NCI-H1105 (cell line): ENCODE measurements at regions not wholly inside any gene's neighbourhood (a gene's known extent, or its start where the extent isn't known, plus 50 kb on each side); places are given as distances from the start of the nearest gene placed in this dataset.

ENCODE experiments used
- DNase-seq: peaks from one replicate; lab custom pipeline; 2025; lab: John Stamatoyannopoulos, UW

DNA sequence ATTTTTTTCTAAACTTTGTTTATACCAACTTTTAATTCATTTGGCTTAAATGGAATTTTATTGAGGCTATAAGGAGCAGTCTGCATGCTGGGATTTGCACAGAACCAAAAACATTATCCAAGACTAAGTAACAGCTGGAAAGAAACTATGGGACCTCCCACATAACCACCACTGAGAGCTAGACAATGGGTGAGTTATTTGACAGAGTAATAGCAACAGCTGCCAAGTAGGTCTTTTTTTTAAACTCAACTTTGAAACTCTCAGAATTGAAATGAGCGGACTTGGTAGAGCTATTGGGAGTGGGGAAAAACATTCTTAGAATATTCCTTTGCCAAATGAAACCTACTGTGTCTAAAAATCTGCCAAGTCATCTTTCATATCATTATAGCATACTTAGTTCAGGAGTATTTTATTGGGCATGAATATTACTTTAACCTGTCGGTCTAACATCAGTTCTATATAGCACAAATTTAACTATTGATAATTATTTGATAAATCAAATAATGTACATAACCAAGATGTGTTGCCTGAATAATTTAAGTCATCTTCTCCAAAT, 1428.0 kb downstream of the PCDH7 start:
- DNase-seq, result no peak

DNA sequence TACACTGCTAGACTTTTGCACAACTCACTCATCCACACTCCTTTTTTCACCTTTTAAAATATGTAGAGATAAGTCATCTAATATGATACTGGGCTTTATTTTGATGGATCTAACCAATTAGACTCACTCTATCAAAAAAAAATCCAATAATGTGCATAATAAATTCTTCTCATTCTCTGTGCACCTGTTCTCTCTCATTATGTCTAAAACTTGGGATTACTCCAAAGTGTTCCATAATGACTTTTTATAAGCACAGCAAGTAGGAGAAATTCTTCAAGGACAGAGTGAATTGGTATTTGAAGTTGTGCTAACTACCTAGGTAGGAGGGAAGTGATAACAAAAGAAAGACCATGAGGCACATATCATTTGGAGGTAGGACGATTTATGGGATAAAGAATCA, 1438.8 kb downstream of the PCDH7 start:
- DNase-seq, result no peak

DNA sequence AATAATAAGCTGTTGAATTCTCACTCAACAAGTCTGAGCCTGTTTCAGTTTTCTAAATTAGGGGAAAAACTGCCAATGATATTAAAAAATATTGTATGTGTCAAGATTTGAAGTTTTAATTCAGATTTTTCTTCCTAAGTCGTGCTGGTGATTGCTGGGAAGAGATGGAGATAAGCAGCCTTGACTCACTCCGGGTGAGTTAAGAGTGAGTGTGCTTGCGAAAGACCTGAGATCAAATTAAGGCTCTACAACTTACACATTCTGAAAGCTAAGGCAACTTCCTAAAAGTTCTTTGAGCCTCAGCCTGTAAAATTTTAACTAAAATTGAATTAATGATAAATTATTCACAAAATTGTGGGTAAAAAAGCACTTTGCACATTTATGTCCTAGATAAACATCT, 1441.2 kb downstream of the PCDH7 start:
- DNase-seq, result no peak

DNA sequence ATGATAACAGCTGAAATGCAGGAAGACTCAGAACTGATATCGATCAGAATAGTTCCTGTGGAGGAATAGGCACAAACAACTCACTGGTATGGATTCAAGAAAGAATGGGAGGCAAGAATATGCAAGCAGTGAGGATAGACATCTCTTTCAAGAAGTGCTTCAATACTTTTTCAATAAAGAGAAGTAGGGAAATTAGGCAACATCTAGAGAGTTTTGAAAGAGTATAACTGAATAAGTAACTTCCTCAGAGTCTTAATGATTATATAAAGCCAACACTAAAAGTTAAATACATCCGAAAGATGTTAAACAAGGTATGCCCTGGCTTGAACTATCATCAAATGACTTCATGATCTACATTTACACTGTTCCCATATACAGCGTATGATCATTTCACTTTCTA, 1443.0 kb downstream of the PCDH7 start:
- no peak for DNase-seq

DNA sequence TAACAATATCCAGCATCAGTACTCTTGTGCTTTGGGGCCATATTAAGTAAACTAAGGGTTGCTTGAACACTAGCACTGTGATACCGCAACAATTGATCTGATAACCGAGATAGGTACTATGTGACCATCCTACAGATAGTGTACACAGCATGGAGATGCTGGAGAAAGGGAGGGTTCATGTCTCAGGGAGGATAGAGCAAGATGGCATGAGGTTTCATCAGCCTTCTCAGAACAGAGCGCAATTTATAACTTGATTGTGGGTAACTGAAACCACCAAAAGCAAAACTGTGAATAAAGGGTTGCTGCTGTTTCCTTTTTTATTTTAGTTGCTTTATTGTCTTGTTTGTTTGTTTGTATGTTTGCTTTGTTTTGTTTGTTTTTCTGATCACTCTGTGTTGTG, 1449.7 kb downstream of the PCDH7 start:
- no peak for DNase-seq

DNA sequence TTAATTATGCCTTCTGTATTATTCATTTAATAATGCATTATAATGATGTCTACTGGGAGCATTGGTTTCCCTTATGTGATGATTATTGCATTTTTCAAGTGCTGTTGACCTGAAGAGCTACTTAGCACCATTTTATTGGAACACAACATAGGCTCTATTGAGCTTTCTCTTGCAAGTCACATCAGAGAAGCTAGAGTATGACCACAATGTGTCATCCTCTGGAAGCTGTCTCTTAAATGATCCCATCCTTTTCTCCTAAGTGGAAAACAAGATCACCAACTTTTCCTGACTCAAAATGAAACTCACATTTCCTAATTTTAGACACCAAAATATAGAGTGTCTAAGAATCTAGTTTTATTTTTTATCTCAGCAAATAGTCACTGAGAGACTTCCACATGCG, 1451.9 kb downstream of the PCDH7 start:
- DNase-seq, result no peak

DNA sequence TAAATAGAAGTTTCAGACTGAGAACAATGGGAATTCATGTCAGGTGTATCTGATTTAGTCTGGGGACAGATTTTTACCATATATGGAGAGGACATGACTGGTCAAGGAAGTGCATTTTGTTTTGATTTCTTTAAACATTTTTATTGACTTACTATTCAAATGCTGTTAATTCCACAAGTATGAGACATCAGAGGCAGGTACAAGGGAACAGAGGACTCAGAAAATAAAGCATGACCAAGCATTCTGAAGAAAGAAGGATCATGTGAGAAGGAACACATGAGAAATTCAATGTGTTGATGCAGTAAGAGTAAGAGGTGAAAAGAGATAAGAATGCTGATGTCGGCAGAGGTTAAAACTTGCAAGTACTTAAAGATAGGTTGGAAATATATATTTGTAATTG, 1452.6 kb downstream of the PCDH7 start:
- no peak for DNase-seq

DNA sequence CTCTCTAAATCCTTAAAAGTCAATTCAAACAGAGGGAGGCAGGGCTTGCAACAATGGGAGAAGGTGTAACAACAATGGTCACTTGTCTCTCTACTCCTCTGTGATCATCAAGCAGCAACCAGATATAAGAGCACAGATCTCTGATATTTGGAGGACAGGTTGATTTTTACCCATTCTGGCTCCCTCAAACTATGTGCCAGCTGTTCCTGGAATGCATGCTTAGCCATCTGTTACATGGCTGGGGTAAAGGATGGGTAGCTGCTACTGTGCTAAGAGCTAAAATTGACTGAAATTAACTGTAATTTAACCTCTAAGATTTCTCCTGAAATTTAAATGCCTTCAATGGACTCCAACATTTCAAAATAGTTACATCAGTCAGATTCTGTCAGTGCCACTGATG, 1459.9 kb downstream of the PCDH7 start:
- no peak for DNase-seq

DNA sequence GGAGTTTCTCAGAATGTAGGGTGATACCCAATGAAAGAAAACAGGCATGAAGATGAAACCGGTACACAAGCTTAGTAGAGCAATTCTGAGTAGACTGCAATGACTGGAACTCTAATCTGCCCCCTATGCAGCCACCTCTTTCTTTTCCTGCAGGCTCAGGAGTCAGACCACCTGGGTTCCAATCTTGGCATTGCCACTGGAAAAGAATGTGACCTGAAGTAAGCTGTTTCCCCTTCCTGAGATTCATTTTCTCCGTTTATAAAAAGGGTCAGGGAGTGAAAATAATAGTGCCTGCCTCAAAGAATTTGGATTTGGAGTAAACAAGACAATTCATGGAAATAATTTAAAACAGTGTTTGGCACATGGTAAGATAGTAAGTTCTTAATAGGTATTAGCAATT, 1464.0 kb downstream of the PCDH7 start:
- DNase-seq, result no peak

DNA sequence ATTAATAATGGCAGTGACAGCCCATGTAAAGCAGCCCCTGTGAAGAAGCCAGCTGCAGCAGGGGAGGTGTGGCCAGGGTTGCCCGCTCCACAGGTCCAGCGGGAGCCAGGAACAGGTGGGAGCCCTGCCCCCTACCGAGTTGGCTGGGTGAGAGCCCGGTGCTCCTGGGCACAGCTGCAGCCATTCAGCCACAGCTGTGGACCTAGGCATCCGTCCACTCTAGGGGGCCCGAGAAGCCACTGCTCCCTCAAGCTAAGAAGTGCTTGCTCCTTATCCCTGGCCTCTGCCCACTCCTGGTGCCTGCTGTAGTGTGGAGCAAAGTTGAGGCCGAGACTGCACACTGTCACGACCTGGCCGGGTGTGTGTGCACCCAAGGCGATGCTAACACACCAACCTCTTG, 1469.0 kb downstream of the PCDH7 start:
- no peak for DNase-seq

DNA sequence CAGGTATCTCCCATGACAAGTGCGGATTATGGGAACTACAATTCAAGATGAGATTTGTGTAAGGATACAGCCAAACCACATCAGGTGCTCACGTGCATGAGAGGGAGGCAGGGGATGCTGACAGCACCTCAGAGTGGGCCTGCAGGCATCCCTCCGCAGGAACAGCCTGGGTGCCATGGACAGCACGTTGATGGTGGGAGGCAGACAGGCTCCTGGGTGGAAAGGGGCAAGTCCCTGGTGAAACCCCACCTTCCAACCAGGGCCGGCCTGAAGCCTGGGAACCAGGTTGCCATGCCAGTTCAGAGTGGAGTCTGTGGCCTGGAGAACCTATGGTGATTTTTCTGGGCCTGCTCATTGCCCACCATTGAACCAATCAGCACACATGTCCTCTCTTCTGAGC, 1469.6 kb downstream of the PCDH7 start:
- DNase-seq, result no peak

DNA sequence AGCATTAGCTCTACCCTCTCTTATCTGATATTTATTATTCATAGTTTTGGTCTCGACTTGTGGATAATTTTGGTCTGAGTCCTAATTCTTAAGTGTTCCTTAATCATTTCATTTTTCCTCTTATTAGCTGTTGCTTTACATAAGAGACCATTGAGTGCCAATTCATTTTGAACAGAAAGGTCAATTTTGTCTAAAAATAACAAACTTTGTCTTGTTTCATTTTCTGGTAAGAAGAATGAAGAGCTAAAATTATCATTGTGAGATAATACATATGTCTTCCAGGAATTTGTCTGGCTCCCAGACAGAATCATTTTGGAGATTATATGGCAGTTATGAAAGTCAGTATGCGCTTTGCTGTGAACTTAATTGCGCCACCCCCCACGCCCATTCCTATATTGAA, 1471.8 kb downstream of the PCDH7 start:
- DNase-seq, result no peak

DNA sequence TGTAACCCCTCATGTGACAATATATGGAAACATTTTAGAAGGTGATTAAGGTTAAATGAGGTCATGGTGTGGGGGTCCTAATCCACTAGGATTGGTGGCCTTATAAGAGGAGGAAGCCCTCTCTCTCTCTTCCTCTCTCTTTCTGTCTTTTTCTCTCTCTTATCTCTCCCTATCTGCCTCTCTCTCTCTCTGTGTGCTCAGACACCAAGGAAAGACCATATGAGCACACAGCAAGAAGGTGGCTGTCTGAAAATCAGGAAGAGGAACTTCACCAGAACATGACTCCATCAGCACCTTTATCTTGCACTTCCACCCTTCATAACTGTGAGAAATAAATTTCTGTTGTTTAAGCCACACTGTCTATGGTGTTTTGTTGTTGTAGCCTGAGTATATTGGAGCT, 1472.2 kb downstream of the PCDH7 start:
- no peak for DNase-seq

DNA sequence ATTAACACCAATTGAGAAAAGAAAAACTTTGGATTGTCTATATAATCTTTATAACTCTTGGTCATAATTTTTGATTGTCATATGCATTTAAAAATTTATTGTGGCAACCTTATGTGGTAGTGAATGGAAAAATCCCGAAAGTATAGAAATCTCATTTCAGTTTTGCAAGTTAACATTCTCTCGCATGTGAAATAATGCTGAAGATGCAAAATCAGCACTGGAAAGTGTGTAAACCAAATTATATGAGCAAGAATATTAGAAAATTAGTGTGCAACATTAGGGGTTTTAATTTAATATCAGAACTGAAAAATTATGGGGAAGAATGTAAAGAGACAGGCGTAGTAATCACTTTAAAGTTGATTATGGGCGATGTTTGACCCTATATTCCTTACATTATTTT, 1472.8 kb downstream of the PCDH7 start:
- DNase-seq, result no peak

DNA sequence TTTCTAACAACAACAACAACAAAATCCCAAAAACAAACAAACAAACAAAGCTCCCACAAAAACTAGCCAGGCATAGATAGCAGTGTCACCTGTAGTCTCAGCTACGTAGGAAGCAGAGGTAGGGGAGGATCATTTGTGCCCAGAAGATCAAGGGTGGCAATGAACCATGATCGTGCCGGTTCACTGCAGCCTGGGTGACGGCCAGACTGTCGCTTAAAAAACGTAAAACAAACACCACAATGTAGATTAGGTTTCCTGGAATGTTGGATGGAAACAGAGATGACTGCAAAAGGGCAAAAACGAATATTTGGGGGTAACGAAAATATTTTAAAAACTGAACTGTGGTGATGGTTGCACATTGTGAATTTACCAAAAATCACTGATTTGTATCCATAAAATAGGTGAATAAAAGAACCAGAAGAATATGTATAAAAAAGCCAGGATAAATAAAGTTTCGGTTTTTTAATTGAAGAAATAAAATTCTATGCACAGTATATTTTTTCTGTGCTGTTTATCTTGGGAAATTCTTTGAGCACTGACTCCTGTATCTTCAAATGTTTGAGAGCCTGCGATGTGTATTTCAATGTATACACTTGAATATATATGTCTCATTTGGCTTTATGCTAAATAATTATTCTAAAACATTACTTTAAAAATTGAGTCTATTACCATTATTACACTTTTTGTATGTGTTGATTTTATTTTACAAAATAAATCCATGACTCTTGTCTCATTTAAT, 1477.0 kb downstream of the PCDH7 start:
- DNase-seq, result no peak

DNA sequence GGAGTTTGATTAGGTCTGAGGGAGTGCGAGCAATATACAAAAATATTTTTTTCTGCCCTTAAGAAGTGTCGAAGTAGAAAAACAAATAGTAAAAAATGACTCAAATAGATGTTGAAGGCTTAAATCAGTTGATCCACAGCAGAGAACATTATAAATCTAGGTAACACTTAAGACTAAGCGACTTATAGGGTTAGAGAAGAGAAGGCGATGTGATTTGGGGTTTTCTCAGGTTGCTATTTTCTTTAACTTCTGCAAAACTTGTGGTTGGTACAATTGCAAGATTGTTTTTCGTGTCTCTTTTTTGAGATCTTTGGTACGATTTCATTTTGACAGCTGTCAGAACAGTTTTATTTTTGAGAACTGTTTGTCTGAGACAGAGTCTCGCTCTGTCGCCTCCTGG, 1479.5 kb downstream of the PCDH7 start:
- DNase-seq, result no peak

DNA sequence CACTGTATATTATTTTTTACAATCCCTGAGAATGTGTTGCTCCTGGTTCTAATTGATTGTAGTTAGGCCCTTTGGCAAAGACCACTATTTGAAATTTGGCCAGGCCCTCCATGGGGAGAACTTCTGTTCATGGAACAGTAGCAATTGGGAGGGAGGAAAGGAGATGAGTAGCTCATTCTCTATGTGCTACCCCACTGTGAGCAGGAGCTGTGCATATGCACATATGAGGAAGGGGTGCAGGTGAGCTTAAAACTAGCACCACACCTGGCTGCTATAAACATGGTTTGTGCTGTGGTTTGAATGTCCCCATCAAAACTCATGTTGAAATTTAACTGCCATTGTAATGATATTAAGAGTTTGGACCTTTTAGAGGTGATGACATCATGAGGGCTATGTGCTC, 1483.2 kb downstream of the PCDH7 start:
- DNase-seq, result no peak

DNA sequence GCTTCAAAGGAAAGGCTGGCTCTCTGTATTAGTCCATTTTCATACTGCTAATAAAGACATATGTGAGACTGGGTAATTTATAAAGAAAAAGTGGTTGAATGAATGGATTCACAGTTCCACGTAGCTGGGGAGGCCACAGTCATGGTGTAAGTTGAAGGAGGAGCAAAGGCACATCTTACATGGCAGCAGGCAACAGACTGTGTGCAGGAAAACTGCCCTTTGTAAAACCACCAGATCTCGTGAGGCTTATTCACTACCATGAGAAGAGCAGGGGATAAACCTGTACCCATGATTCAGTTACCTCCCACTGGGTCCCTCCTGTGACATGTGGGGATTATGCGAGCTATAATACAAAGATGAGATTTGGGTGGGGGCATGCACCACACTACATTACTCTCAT, 1486.6 kb downstream of the PCDH7 start:
- no peak for DNase-seq

DNA sequence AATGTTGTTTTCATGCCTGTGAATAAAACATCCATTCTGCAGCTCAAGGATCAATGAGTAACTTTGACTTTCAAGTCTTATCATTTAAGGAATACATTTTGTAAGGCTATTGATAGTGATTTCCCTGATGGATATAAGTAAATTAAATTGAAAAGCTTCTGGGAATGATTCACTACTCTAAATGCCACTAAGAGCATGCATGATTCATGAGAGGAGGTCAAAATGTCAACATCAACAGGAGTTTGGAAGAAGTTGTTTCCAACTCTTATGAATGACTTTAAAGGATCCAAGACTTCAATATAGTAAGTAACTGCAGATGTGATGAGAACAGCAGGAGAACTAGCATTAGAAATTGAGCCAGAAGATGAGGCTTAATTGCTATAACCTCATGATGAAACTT, 1487.3 kb downstream of the PCDH7 start:
- no peak for DNase-seq

DNA sequence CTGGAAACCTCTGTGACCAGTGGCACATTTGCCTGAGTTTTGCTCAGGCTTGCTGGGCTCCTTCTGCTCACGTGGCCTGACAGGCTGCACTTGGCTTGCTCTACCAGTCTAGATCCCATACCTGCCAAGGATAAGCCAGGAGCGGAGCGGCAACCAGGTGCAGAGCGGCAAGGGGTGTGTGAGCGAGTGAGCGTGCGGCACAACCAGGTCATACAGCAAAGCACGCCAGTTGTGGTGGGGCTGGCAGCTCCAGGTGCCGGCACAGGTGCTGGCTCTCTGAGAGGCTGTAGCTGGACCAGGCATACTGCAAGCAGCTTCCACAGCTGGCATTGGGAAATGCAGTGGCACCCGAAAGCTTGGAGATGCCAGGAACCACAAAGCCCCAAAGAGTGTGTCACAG, 1495.1 kb downstream of the PCDH7 start:
- DNase-seq, result no peak

DNA sequence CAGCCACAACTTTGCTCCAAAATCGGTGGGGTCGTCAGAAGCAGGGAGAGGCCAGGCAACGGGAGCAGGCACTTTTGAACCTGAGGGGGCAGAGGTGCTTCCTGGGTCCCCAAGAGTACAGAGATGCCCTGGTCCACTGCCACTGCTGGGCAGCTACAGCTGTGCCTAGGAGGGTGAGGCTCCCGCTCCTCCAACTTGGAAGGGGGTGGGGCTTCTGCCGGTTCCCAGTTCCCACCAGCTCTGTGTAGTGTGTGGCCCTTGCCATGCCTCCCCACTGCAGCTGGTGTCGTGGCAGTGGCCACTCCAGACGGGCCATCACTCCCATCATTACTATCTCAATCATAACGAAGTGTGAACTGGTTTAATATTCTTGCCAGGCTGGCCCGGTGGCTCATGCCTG, 1496.3 kb downstream of the PCDH7 start:
- DNase-seq, result no peak

DNA sequence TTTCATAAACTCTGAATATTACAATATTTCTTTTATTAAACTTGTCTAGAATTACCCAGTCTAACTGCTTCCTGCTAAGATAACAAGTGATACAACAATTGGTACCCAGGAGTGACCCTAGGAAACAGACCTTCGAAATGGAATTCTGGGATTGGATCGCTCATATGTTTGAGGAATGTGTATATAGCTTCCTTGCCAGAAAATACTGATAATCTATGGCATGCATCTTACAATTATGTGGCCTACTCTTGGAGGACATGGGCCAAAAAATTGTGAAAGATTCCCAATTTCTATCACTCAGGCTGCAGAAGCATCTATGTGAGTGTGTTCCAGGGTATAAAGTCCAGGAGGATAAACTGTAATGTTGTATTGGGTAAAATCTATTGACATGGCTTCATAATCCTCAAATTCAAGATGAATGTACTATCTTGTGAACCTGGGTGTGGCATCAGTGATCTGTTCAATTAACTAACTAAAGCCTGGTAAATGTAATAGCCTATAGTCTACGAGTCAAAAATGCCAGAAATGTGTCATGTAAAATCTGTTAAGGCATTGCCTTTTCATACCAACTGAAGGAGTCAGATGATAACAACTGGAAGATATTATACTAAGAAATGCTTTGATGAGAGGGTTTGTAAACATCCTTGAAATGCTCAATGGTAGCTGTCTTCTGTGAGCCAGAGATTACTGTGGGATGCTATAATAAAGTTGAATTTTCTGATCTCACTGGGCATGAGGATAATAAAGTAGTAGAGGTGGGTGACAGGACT, 1499.3 kb downstream of the PCDH7 start:
- no peak for DNase-seq

DNA sequence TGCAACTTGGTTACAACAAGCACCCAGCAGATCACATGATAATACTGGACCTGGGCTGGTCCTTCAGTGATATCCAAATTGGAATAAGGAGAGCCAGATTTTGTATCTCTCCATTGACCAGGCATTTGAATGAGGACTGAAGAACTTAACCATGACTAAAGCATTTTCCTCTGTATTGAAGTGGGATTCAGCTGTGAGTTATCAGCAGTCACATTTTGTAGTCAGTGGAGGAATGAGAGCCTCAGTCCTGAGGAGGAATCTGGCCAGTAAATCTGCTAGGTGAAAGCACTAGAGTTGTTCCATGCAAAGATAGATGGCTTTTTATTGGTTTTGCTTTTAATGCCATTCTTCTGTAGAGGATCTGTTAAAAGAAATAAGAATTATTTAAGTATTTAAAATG, 1506.0 kb downstream of the PCDH7 start:
- no peak for DNase-seq

DNA sequence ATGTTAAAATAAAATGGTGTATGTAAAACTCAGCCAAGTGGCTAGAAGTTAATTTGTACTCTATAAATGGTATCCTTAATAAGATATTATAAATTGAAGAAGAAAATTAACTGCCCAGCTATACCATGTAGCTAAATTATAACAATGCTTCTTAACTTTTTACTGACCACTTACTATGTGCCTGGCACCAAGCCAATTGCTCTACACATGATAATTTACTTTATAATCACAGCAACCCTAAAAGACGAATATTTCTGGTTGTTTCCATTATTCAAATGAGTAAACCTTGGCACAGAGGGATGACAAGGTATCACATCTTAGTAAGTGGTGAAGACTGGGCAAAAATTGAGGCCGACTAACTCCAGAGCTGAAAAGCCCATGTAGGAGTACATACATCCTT, 1506.6 kb downstream of the PCDH7 start:
- no peak for DNase-seq
